ENCODE measurements at regions not wholly inside any gene's neighbourhood (a gene's known extent, or its start where the extent isn't known, plus 50 kb on each side); places are given as distances from the start of the nearest gene placed in this dataset.
"Not testable (repeated sequence)": the region's sequence is repeated elsewhere in the genome, so short reads cannot be mapped to it uniquely, and the experiment has no call there.

- no peak for DNase-seq (ENCODE audit: extremely low read depth in 1 of 2, low read depth in 1 of 2)
These were observed 318.3 kb downstream of the ZNF536 start for GRCh38 chr19:30690525-30690924.

GRCh38 chr19:30689474-30689873 lies 317.3 kb downstream of the ZNF536 start:
- no peak for DNase-seq (ENCODE audit: extremely low read depth in 1 of 2, low read depth in 1 of 2)

- no peak for DNase-seq (ENCODE audit: extremely low read depth in 1 of 2, low read depth in 1 of 2)
These were observed 316.5 kb downstream of the ZNF536 start for GRCh38 chr19:30688696-30689095.

GRCh38 chr19:30686826-30687566 lies 314.8 kb downstream of the ZNF536 start:
- DNase-seq (ENCODE audit: extremely low read depth in 1 of 2, low read depth in 1 of 2), result no peak

- no peak for DNase-seq (ENCODE audit: extremely low read depth in 1 of 2, low read depth in 1 of 2)
These were observed 314.1 kb downstream of the ZNF536 start for GRCh38 chr19:30686176-30686820.

GRCh38 chr19:30685426-30686000 lies 313.3 kb downstream of the ZNF536 start:
- DNase-seq (ENCODE audit: extremely low read depth in 1 of 2, low read depth in 1 of 2), result no peak

- DNase-seq (ENCODE audit: extremely low read depth in 1 of 2, low read depth in 1 of 2), result no peak
These were observed 312.4 kb downstream of the ZNF536 start for GRCh38 chr19:30684613-30685012.

- peak in 1 of 2 donors; percentile 14 for DNase-seq (ENCODE audit: extremely low read depth in 1 of 2, low read depth in 1 of 2)
These were observed 310.9 kb downstream of the ZNF536 start for GRCh38 chr19:30682999-30683536.

- DNase-seq (ENCODE audit: extremely low read depth in 1 of 2, low read depth in 1 of 2), result no peak
These were observed 310.2 kb downstream of the ZNF536 start for GRCh38 chr19:30682146-30682998.

- no peak for DNase-seq (ENCODE audit: extremely low read depth in 1 of 2, low read depth in 1 of 2)
These were observed 309.2 kb downstream of the ZNF536 start for GRCh38 chr19:30681162-30682100.

- not testable (repeated sequence) for DNase-seq (ENCODE audit: extremely low read depth in 1 of 2, low read depth in 1 of 2)
These were observed 308.2 kb downstream of the ZNF536 start for GRCh38 chr19:30680399-30680798.

GRCh38 chr19:30679789-30680188 lies 307.6 kb downstream of the ZNF536 start:
- no peak for DNase-seq (ENCODE audit: extremely low read depth in 1 of 2, low read depth in 1 of 2)

GRCh38 chr19:30679153-30679702 lies 307.0 kb downstream of the ZNF536 start:
- no peak for DNase-seq (ENCODE audit: extremely low read depth in 1 of 2, low read depth in 1 of 2)

- DNase-seq (ENCODE audit: extremely low read depth in 1 of 2, low read depth in 1 of 2), result no peak
These were observed 306.0 kb downstream of the ZNF536 start for GRCh38 chr19:30678168-30678567.

- no peak for DNase-seq (ENCODE audit: extremely low read depth in 1 of 2, low read depth in 1 of 2)
These were observed 305.5 kb downstream of the ZNF536 start for GRCh38 chr19:30677702-30678101.

GRCh38 chr19:30676990-30677679 lies 305.0 kb downstream of the ZNF536 start:
- DNase-seq (ENCODE audit: extremely low read depth in 1 of 2, low read depth in 1 of 2), result no peak

GRCh38 chr19:30675086-30675485 lies 302.9 kb downstream of the ZNF536 start:
- no peak for DNase-seq (ENCODE audit: extremely low read depth in 1 of 2, low read depth in 1 of 2)

GRCh38 chr19:30674656-30675055 lies 302.5 kb downstream of the ZNF536 start:
- no peak for DNase-seq (ENCODE audit: extremely low read depth in 1 of 2, low read depth in 1 of 2)

GRCh38 chr19:30673336-30673735 lies 301.2 kb downstream of the ZNF536 start:
- no peak for DNase-seq (ENCODE audit: extremely low read depth in 1 of 2, low read depth in 1 of 2)

Data from stimulated activated CD8-positive, alpha-beta memory T cell treated with anti-CD3 and anti-CD28 coated beads, Interleukin-7, amount 100 ng/mL, for 48 hours (primary cell).